Keratinocyte (primary cell): ENCODE measurements at regions not wholly inside any gene's neighbourhood (a gene's known extent, or its start where the extent isn't known, plus 50 kb on each side); places are given as distances from the start of the nearest gene placed in this dataset.

ENCODE experiments used
- CTCF ChIP-seq, 3 experiments: IDR thresholded peaks in 1 of 3; conservative IDR thresholded peaks in 1 of 3; optimal IDR thresholded peaks in 1 of 3; 2 replicates in 2 of 3; 3 replicates in 1 of 3; pipeline versions ENCODE3 to v1.5.1; 2011; ENCODE audit warnings: low read length in 3 of 3, mild to moderate bottlenecking in 3 of 3, moderate library complexity in 2 of 3, control low read depth in 1 of 3, inconsistent platforms in 1 of 3; ENCODE audit not compliant: insufficient read depth in 2 of 3; ENCODE audit errors: extremely low read depth in 1 of 3
- EZH2 ChIP-seq: IDR thresholded peaks from one replicate; pipeline ENCODE4 v1.6.1; 2012; ENCODE audit warnings: inconsistent platforms, mild to moderate bottlenecking, low read length, moderate library complexity

DNA sequence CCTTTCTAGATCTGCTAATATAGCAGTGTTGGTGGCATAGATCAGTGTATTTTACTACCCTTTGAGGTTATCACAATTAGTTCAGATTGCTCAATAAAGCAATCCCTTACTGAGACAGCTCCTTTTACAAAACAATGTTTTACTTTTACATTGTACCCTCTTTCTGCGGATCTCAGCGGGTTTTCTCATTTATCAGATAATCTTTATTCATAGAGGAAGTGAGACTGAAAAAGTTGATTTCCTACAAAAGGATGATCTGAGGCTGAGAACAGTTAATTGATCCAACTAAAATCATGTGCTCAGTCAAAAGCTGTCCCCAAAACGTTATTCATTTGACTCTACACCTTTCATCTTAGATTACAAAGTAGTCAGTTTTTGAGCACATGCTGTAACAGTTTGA is 2319.9 kb downstream of the LRRC4C start:
- TF ChIP-seq CTCF (optimal IDR thresholded peaks at IDR 0.05 in 1 of 3, IDR thresholded peaks at IDR 0.05 in 1 of 3, conservative IDR thresholded peaks at IDR 0.05 in 1 of 3; ENCODE audit: extremely low read depth in 1 of 3, insufficient read depth in 2 of 3, low read length in 3 of 3) (no peak), EZH2 (no peak)
